ENCODE measurements at regions not wholly inside any gene's neighbourhood (a gene's known extent, or its start where the extent isn't known, plus 50 kb on each side); places are given as distances from the start of the nearest gene placed in this dataset.

DNA sequence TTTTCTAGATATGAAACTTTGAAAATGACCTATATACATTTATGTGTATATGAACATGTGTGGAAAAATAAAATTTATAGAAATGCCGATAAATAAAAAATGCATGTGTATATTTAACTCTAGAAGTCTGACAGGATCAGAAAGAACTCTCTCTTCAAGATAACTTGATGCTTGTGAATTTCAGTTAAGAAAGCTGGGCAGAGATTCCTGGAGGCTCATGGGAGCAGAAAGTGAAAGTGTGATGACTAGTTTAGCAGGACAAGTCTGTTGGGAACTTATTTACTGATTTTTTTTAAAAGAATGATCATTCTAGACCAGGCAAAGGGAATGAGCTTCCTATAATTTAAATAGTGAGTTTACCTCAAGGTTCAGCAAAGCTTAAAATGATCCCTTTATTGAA, 81.5 kb upstream of the KCNAB1 start:
- TF ChIP-seq POLR2A (IDR thresholded peaks at IDR 0.05) (no peak), CTCF (IDR thresholded peaks at IDR 0.05) (no peak)
